HepG2 (cell line): ENCODE measurements at regions not wholly inside any gene's neighbourhood (a gene's known extent, or its start where the extent isn't known, plus 50 kb on each side); places are given as distances from the start of the nearest gene placed in this dataset.

ENCODE experiments used
- ATF7-NPFF ChIP-seq: sonication (generic); formaldehyde crosslinking; IDR thresholded peaks from 2 replicates; pipeline ENCODE4 v1.8.1; 2023; ENCODE audit warnings: mild to moderate bottlenecking, low read depth, missing genetic modification reagents, moderate library complexity
- EZH2 ChIP-seq: conservative IDR thresholded peaks from 2 replicates; pipeline ENCODE4 v1.6.1; 2012; ENCODE audit warnings: mild to moderate bottlenecking, low read depth, low read length, moderate library complexity
- RFX5 ChIP-seq: IDR thresholded peaks from 2 replicates; pipeline ENCODE4 v1.6.1; 2011; ENCODE audit warnings: low read depth, low read length, improper control_type of control experiment
- ZNF354B ChIP-seq: sonication (generic); formaldehyde crosslinking; IDR thresholded peaks from 2 replicates; pipeline ENCODE4 v1.8.0; 2022; ENCODE audit warnings: mild to moderate bottlenecking, missing genetic modification reagents
- ZNF558 ChIP-seq: sonication (generic); formaldehyde crosslinking; IDR thresholded peaks from 2 replicates; pipeline ENCODE4 v1.9.0; 2022; ENCODE audit warnings: mild to moderate bottlenecking, missing genetic modification reagents, borderline replicate concordance
- ZNF644 ChIP-seq: IDR thresholded peaks from 2 replicates; pipeline ENCODE4 v1.6.1; 2016; ENCODE audit warnings: low read depth

DNA sequence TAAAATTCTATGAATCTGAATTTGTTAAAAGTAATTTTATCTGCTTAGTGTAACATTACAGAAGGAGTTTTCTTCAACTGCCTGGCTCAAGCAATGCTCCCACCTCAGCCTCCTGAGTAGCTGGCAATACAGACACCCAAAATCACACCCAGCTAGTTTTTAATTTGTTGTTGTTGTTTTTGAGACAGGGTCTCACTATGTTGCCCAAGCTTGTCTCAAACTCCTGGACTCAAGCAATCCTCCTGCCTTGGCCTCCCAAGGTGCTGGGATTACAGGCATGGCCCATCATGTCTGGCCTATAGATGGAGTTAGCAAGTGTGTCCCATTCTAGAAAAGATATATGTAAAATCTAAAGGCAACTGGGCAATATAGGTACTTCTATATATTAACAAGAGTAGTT lies 1580.4 kb upstream of the PRR20A start:
- TF ChIP-seq EZH2 (no peak), ZNF558 (CRISPR knock-in tag) (no peak), ZNF354B (CRISPR knock-in tag) (no peak), RFX5 (no peak), ATF7-NPFF (CRISPR knock-in tag) (no peak), ZNF644 (CRISPR knock-in tag) (no peak)
